RWPE1 (cell line): ENCODE measurements at regions not wholly inside any gene's neighbourhood (a gene's known extent, or its start where the extent isn't known, plus 50 kb on each side); places are given as distances from the start of the nearest gene placed in this dataset.

Experiments
- CTCF ChIA-PET: fragments of 350-600 bp; sonication (Branson Sonifier 250); formaldehyde crosslinking; extraction: SDS; loops from one replicate; lab custom pipeline; 2021; lab: Yijun Ruan, JAX
- POLR2A ChIA-PET: fragments of 400-600 bp; formaldehyde crosslinking; extraction: SDS; loops from one replicate; lab custom pipeline; 2020; ENCODE audit warnings: antibody characterized with exemption; ENCODE audit not compliant: low non-redundant PET; lab: Yijun Ruan, JAX
- DNase-seq: peaks from one replicate; pipeline ENCODE4 v3.0.0; 2012; ENCODE audit warnings: low spot score
- H3K27ac ChIP-seq: fragments of 450-650 bp; 2 replicates; pipeline ENCODE4 v1.5.1; 2017
- CTCF ChIP-seq: fragments of 450-650 bp; conservative IDR thresholded peaks from 2 replicates; pipeline ENCODE4 v1.5.1; 2017; ENCODE audit warnings: low read depth, mild to moderate bottlenecking

- no peak for TF ChIP-seq CTCF
- POLR2A ChIA-PET = no interaction called here
- H3K27ac ChIP-seq = no peak overlapping the region
- no peak for DNase-seq
- CTCF ChIA-PET = interaction anchor here (0.6 kb wide), 1 partner anchor 57 kb away, joined by 3 read pairs; no protein-coding TSS in a partner anchor
Observed at GRCh38 chr5:57054671-57055070, 102.7 kb upstream of the MIER3 start.

- CTCF ChIA-PET = no interaction called here
- H3K27ac ChIP-seq = no peak overlapping the region
- no peak for TF ChIP-seq CTCF
- DNase-seq = no peak
- POLR2A ChIA-PET = no interaction called here
Observed at GRCh38 chr5:57055731-57056130, 103.8 kb upstream of the MIER3 start.

- CTCF ChIA-PET = interaction anchor here (0.6 to 0.7 kb wide), 3 partner anchors 16 to 445 kb away, joined by 3 to 5 read pairs (median 3); no protein-coding TSS in a partner anchor
Observed at GRCh38 chr5:57063773-57064172, 110.1 kb upstream of the GPBP1 start.

GRCh38 chr5:57066924-57067596 is 106.8 kb upstream of the GPBP1 start:
- no peak overlapping the region for H3K27ac ChIP-seq
- TF ChIP-seq CTCF = no peak
- POLR2A ChIA-PET = no interaction called here
- no peak for DNase-seq
- CTCF ChIA-PET = no interaction called here

More at GRCh38 chr5:57063773-57064172, 110.1 kb upstream of the GPBP1 start:
- TF ChIP-seq CTCF = no peak
- H3K27ac ChIP-seq = no peak overlapping the region
- POLR2A ChIA-PET = interaction anchor here (0.6 kb wide), 1 partner anchor 56 kb away, joined by 4 read pairs; no protein-coding TSS in a partner anchor
- DNase-seq = no peak

GRCh38 chr5:57067597-57067924 is 106.3 kb upstream of the GPBP1 start:
- ChIA-PET CTCF (no interaction called here), POLR2A (no interaction called here)
- no peak for TF ChIP-seq CTCF
- H3K27ac ChIP-seq = no peak overlapping the region
- no peak for DNase-seq

GRCh38 chr5:57069115-57069835 is 104.6 kb upstream of the GPBP1 start:
- TF ChIP-seq CTCF = no peak
- POLR2A ChIA-PET = no interaction called here

More at GRCh38 chr5:57069115-57069835, 104.6 kb upstream of the GPBP1 start:
- no peak for DNase-seq
- H3K27ac ChIP-seq = no peak overlapping the region
- CTCF ChIA-PET = interaction anchor here (0.6 kb wide), 1 partner anchor 1252 kb away, joined by 3 read pairs; no protein-coding TSS in a partner anchor
